Spleen (tissue), 7 donors: ENCODE measurements at regions not wholly inside any gene's neighbourhood (a gene's known extent, or its start where the extent isn't known, plus 50 kb on each side); places are given as distances from the start of the nearest gene placed in this dataset.

ENCODE experiments used
- POLR2A ChIP-seq, 3 donors: fragments of 450-650 bp; IDR thresholded peaks; one replicate each; pipeline ENCODE4 v1.5.1; 2017; ENCODE audit warnings: antibody characterized with exemption in 3 of 3, mild to moderate bottlenecking in 1 of 3
- POLR2AphosphoS5 ChIP-seq, 3 donors: sonication (generic); formaldehyde crosslinking; IDR thresholded peaks; one replicate each; pipeline ENCODE4 v1.5.1; 2017; ENCODE audit warnings: antibody characterized with exemption in 3 of 3
- TF ChIP-seq, protein P1 (sequence below), 11 experiments: fragments of 200-600 bp in 7 of 11; fragments of 450-650 bp in 4 of 11; sonication (generic) in 4 of 11; IDR thresholded peaks in 8 of 11; conservative IDR thresholded peaks in 3 of 11; 1 replicate in 7 of 11; 2 replicates in 4 of 11; pipeline versions ENCODE4 v1.4.0 to v1.8.0; 2016 to 2021; ENCODE audit warnings: antibody characterized with exemption in 11 of 11, inconsistent platforms in 4 of 11, mild to moderate bottlenecking in 1 of 11
- donor health status: DM: no; HTN: no; CAD: no; lungs with moderate emphysema.
- donor health status: DM: no; HTN: no; CAD: no.
- donor health status: DM: no; HTN: no; CAD: no.

GRCh38 chr3:139198929-139199328 lies 144.9 kb upstream of the MRPS22 start:
- TF ChIP-seq, protein P1, sequence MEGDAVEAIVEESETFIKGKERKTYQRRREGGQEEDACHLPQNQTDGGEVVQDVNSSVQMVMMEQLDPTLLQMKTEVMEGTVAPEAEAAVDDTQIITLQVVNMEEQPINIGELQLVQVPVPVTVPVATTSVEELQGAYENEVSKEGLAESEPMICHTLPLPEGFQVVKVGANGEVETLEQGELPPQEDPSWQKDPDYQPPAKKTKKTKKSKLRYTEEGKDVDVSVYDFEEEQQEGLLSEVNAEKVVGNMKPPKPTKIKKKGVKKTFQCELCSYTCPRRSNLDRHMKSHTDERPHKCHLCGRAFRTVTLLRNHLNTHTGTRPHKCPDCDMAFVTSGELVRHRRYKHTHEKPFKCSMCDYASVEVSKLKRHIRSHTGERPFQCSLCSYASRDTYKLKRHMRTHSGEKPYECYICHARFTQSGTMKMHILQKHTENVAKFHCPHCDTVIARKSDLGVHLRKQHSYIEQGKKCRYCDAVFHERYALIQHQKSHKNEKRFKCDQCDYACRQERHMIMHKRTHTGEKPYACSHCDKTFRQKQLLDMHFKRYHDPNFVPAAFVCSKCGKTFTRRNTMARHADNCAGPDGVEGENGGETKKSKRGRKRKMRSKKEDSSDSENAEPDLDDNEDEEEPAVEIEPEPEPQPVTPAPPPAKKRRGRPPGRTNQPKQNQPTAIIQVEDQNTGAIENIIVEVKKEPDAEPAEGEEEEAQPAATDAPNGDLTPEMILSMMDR (IDR thresholded peaks at IDR 0.05 in 8 of 11, conservative IDR thresholded peaks at IDR 0.05 in 3 of 11), result no peak
- TF ChIP-seq POLR2A (IDR thresholded peaks at IDR 0.05) (no peak), POLR2AphosphoS5 (IDR thresholded peaks at IDR 0.05) (no peak)
